Smooth muscle cell (in vitro differentiated cells): ENCODE measurements at regions not wholly inside any gene's neighbourhood (a gene's known extent, or its start where the extent isn't known, plus 50 kb on each side); places are given as distances from the start of the nearest gene placed in this dataset.
A peak's percentile ranks its signal among the peaks of the same experiment; 100 is the strongest.

ENCODE experiments used
- DNase-seq: peaks from one replicate; lab custom pipeline; 2025; ENCODE audit not compliant: unreplicated experiment; lab: John Stamatoyannopoulos, UW
- H2AFZ ChIP-seq: fragments of 200-600 bp; sonication (generic); 2 replicates; pipeline ENCODE4 v1.6.0; 2016; ENCODE audit warnings: antibody characterized with exemption, low read depth, mild to moderate bottlenecking
- H3F3A ChIP-seq: fragments of 200-600 bp; sonication (generic); 2 replicates; pipeline ENCODE4 v1.6.0; 2017; ENCODE audit warnings: antibody characterized with exemption, low read depth
- H3K27ac ChIP-seq: fragments of 200-600 bp; sonication (generic); 2 replicates; pipeline ENCODE4 v1.5.1; 2016; ENCODE audit warnings: low read depth, mild to moderate bottlenecking
- H3K27me3 ChIP-seq: fragments of 200-600 bp; sonication (generic); 2 replicates; pipeline ENCODE4 v1.6.1; 2016; ENCODE audit warnings: low read depth, mild to moderate bottlenecking
- H3K36me3 ChIP-seq: fragments of 200-600 bp; sonication (generic); 2 replicates; pipeline ENCODE4 v1.5.1; 2016; ENCODE audit warnings: low read depth
- H3K4me1 ChIP-seq: fragments of 200-600 bp; sonication (generic); 2 replicates; pipeline ENCODE4 v1.5.1; 2016; ENCODE audit warnings: low read depth
- H3K4me2 ChIP-seq: fragments of 200-600 bp; sonication (generic); 2 replicates; pipeline ENCODE4 v1.6.0; 2016; ENCODE audit warnings: mild to moderate bottlenecking
- H3K4me3 ChIP-seq: fragments of 200-600 bp; sonication (generic); 2 replicates; pipeline ENCODE4 v1.5.1; 2016; ENCODE audit warnings: mild to moderate bottlenecking
- H3K79me2 ChIP-seq: fragments of 200-600 bp; sonication (generic); 2 replicates; pipeline ENCODE4 v1.6.0; 2016; ENCODE audit warnings: low read depth, mild to moderate bottlenecking
- H3K9ac ChIP-seq: fragments of 200-600 bp; sonication (generic); 2 replicates; pipeline ENCODE4 v1.6.0; 2016; ENCODE audit warnings: low read depth
- H3K9me3 ChIP-seq: fragments of 200-600 bp; sonication (generic); replicated peaks from 2 replicates; pipeline ENCODE4 v1.5.1; 2016; ENCODE audit warnings: low read depth
- H4K20me1 ChIP-seq: fragments of 200-600 bp; sonication (generic); 2 replicates; pipeline ENCODE4 v1.6.0; 2016; ENCODE audit warnings: low read depth
- CTCF ChIP-seq: fragments of 200-600 bp; sonication (generic); IDR thresholded peaks from 2 replicates; pipeline ENCODE4 v1.5.1; 2017; ENCODE audit warnings: borderline replicate concordance, mild to moderate bottlenecking, antibody characterized with exemption; ENCODE audit not compliant: insufficient read depth, poor library complexity, severe bottlenecking
- WGBS: methylation state at CpG from one replicate; pipeline ENCODE4 v1.1.7; 2016; ENCODE audit warnings: low lambda C conversion rate; 5-methylcytosine and 5-hydroxymethylcytosine counted together

GRCh38 chr4:120568731-120569130 is 353.8 kb downstream of the PRDM5 start:
- no peaks in the 10 kb centered on the region for H3K4me1 ChIP-seq
- H3K27ac ChIP-seq = no peak overlapping the region
- H3K9me3 ChIP-seq = no peaks in the 10 kb centered on the region
- H3K4me3 ChIP-seq = no peak overlapping the region
- no peaks in the 10 kb centered on the region for H3F3A ChIP-seq
- no peak overlapping the region for H3K4me2 ChIP-seq
- 41% methylated on average over 2 of the region's 2 CpGs for WGBS
- no peak for DNase-seq
- H4K20me1 ChIP-seq = no peaks in the 10 kb centered on the region
- H3K36me3 ChIP-seq = no peaks in the 10 kb centered on the region
- H3K79me2 ChIP-seq = no peaks in the 10 kb centered on the region
- H3K27me3 ChIP-seq = no peaks in the 10 kb centered on the region
- H3K9ac ChIP-seq = no peak overlapping the region
- TF ChIP-seq CTCF = no peak
- H2AFZ ChIP-seq = no peak overlapping the region

- no peak for TF ChIP-seq CTCF
- DNase-seq = no peak
- H3K9me3 ChIP-seq = no peaks in the 10 kb centered on the region
- peak overlapping the region; percentile 42 for H2AFZ ChIP-seq
- H3K36me3 ChIP-seq = no peaks in the 10 kb centered on the region
- no peaks in the 10 kb centered on the region for H3K79me2 ChIP-seq
- WGBS = 26% methylated on average over 2 of the region's 2 CpGs
- H3K4me1 ChIP-seq = peaks cover 5% of the 10 kb centered on the region
- no peak overlapping the region for H3K4me3 ChIP-seq
- no peaks in the 10 kb centered on the region for H3F3A ChIP-seq
- H3K27me3 ChIP-seq = no peaks in the 10 kb centered on the region
- no peak overlapping the region for H3K4me2 ChIP-seq
- no peak overlapping the region for H3K9ac ChIP-seq
- H4K20me1 ChIP-seq = no peaks in the 10 kb centered on the region
- H3K27ac ChIP-seq = no peak overlapping the region
Observed at GRCh38 chr4:120561648-120562047, 360.9 kb downstream of the PRDM5 start.

DNA sequence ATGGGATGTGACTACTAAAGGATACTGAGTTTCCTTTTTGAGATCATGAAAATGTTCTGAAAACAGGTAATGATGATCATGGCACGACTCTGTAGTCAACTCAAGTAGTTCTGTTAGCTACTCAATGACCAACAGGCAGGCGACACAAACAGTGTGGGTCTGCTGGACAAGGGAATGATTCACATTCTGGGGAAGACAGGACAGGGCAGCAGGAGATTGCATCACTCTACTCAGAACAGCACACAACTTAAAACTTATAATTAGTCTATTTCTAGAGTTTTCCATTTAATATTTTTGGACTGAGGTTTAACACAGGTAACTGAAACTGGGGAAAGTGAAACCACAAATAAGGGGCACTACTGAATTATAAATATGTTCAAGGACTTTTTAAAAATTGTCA is 365.2 kb downstream of the PRDM5 start:
- H3F3A ChIP-seq = no peaks in the 10 kb centered on the region
- H3K4me2 ChIP-seq = peak overlapping the region; percentile 12
- H2AFZ ChIP-seq = no peak overlapping the region
- no peak overlapping the region for H3K4me3 ChIP-seq
- no peaks in the 10 kb centered on the region for H3K79me2 ChIP-seq
- no peaks in the 10 kb centered on the region for H3K36me3 ChIP-seq
- no peak for TF ChIP-seq CTCF
- no peak for DNase-seq
- no peak overlapping the region for H3K27ac ChIP-seq
- no peaks in the 10 kb centered on the region for H3K9me3 ChIP-seq
- no peak overlapping the region for H3K9ac ChIP-seq
- peaks cover 5% of the 10 kb centered on the region for H3K4me1 ChIP-seq
- WGBS = 31% methylated on average over 2 of the region's 2 CpGs
- no peaks in the 10 kb centered on the region for H3K27me3 ChIP-seq
- no peaks in the 10 kb centered on the region for H4K20me1 ChIP-seq

GRCh38 chr4:120555058-120555457 is 367.5 kb downstream of the PRDM5 start:
- H3F3A ChIP-seq = no peaks in the 10 kb centered on the region
- no peaks in the 10 kb centered on the region for H4K20me1 ChIP-seq
- H3K9ac ChIP-seq = no peak overlapping the region
- DNase-seq = no peak
- H3K4me2 ChIP-seq = no peak overlapping the region
- no peaks in the 10 kb centered on the region for H3K36me3 ChIP-seq
- peaks cover 5% of the 10 kb centered on the region for H3K4me1 ChIP-seq
- H3K27ac ChIP-seq = no peak overlapping the region
- H2AFZ ChIP-seq = no peak overlapping the region
- no peaks in the 10 kb centered on the region for H3K9me3 ChIP-seq
- no peaks in the 10 kb centered on the region for H3K27me3 ChIP-seq
- no peak for TF ChIP-seq CTCF
- no peak overlapping the region for H3K4me3 ChIP-seq
- no peaks in the 10 kb centered on the region for H3K79me2 ChIP-seq
- 86% methylated on average over 2 of the region's 2 CpGs for WGBS
